Germinal center (tissue), 1 donor: ENCODE measurements at regions not wholly inside any gene's neighbourhood (a gene's known extent, or its start where the extent isn't known, plus 50 kb on each side); places are given as distances from the start of the nearest gene placed in this dataset.
"Not testable (repeated sequence)": the region's sequence is repeated elsewhere in the genome, so short reads cannot be mapped to it uniquely, and the experiment has no call there.

Experiments
- DNase-seq: peaks from one replicate; pipeline ENCODE4 v3.0.0; 2012; ENCODE audit warnings: mixed read lengths, low spot score

DNA sequence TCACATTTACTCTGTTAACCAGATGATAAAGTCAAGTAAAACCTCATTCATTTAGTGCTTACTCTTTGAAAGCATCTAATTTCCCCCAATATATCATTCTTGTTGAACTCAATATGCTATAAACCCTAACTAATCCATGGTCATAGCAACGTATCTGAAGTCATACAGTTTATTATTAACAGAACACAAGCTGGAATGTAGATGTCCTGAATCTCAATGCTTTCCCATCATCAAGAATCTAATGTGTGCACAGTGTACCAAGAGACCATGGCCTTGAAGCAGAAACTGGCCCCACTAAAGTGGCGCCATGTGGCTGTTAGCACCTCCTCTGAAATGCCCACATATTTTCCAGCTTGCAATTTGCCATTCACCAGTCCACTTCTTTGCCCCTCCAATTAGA, 245.8 kb downstream of the SOX9 start:
- DNase-seq = no peak

- no peak for DNase-seq
Observed at GRCh38 chr17:72368191-72368590, 247.4 kb downstream of the SOX9 start.

- no peak for DNase-seq
Observed at GRCh38 chr17:72369366-72369765, 248.5 kb downstream of the SOX9 start.

DNA sequence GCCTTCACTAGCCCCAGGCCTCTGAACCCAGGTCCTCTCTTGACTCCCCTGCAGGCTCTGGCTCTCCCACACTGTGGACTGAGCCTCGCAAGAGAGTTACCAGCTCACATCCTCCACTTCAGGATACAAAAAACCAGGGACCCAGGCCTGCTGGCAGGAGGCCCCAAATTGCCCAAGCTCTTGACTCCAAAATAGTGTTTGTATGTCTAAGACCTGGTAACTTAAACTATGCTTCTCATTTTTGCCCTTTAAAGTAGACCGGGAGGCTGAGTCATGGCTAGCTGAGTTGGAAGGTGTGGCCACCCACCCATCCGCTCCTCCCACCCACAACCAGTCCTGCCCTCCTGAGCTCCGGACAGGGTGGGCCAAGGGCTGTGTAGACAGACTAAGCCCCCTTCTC, 250.0 kb downstream of the SOX9 start:
- DNase-seq = no peak

- DNase-seq = no peak
Observed at GRCh38 chr17:72372185-72372584, 251.4 kb downstream of the SOX9 start.

DNA sequence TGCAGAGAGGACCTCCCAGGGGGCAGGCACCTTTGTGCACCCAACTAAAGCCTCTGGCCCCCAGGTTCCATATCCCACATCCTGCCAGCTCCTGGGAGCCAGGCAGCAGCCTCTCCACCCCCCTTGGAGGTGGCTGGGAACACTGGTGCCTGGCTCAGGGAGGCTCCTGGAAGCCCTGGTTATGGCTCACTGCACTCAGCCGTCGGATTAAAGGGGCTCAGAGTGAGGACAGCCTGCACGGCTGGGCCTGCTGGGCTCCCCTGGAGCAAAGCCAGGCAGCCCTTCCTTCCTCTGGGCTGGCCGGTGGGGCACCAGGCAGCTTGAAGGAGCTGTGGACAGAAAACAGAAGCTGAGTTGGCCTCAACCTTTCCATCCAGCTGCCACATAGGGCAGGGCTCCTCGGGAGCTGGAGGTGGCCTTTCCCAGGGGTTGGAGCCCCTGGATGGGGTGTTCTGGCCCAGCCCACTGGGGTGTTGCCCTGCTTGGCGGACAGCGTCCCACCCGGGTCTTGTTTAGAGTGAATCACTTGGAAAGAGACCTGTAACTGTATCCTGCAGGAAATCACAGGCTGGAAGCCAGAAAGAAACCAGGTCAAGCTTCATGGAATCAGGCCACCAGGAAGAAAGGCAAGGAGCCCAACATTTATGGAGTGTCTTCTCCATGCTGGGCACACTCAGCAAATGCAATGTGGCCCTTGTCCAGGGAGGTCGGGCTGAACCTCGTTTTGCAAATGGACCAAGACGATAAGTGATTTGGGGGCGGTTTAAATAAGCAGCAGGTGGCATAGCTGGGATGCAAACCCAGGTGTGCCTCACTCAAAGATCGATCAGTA, 253.3 kb downstream of the SOX9 start:
- DNase-seq = no peak

GRCh38 chr17:72376526-72377345, 255.9 kb downstream of the SOX9 start:
- DNase-seq = no peak

- no peak for DNase-seq
Observed at GRCh38 chr17:72378414-72379390, 257.9 kb downstream of the SOX9 start.

- DNase-seq = no peak
Observed at GRCh38 chr17:72379516-72379915, 258.7 kb downstream of the SOX9 start.

DNA sequence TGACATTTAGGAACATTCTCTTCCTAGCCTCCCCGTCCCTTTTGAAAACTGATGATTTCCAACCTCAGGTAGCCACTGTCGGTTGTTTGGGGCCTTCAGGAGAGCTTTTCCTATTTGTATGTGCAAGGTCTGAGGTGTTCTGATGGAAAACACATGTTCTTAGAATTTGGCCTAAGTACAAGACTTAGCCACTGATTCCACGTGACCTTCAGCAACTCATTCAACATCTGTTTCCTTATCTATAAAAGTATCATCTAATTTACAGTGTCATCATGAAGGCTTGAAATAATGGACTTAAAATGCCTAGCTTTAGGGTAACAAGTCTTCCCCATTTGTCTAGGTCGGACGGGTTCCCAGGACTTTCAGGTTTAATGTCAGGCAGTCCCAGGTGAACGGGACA, 259.3 kb downstream of the SOX9 start:
- DNase-seq = no peak

DNA sequence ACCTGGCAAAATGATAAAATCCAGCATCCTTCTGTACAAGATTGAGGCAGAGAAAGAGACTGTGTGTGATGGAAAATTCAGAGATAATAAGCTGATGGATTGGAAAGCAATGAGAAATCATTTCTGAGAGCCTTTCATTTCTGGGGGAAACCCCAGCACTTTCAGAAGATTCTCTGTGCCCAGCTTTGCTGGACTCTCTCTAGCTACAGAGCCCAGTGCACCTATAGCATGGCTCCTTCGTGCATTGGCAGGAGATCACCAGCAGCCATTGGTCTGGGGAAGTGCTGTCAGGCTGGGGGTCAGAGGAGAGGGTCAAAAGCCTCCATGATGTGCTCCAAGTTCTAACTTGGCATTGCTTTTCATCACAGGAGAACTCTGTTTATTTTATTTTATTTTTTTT, 259.9 kb downstream of the SOX9 start:
- no peak for DNase-seq

DNA sequence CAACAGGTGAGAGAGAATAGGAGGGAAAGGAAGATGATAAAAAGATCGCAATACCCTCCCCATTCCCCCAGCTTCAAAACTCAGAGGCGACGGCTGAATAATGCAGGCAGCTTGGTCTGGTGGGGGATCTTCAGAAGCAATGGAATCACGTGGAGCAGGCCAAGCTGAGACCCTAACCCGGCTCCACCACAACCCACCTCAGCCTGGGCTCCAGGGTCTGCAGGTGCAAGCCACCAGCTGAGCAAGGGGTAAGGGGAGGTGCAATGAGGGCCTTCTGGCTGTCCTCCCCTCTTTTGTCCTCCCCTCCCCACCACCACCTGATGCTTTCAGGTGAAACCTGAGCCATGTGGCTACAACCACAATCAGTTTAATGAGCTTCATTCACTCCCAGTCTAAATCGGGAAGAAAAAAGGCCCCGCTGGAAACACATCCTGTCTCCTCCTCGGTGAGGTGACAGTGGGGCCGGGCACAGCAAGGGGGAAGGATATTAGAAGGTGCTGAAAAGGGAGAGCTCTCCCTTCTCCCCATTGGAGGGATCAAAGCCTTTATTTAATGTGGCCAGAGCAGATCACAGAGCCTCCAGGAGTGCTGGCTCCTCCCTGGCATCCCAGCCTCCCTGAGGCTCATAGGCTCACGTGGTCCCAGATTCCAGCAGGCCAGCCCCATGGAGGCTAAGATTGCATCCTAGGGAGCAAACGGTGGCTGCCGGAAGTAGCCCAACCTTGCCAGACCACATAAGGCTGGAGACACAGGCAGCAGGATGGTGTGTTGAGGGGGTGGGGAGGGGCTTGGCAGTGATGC, 261.0 kb downstream of the SOX9 start:
- DNase-seq = no peak

- DNase-seq = no peak
Observed at GRCh38 chr17:72382971-72383722, 262.3 kb downstream of the SOX9 start.

DNA sequence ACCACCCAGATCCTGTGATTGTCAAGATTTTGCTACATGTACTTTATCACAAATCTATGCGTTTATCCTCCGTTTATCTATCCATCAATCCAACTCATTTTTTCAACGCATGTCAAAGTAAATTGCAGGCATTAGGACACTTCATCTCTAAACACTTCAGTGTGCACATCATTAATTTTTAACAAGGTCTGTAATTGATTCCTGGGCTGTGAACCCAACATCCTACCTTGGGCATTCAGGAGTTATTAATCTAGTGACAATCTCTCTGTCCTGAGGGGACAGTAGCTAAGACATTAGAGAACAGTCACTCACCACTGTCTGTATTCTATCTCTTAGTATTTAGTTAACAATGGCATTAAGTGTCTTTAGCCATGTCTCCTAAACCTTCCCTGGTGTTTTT, 264.7 kb downstream of the SOX9 start:
- no peak for DNase-seq

GRCh38 chr17:72386173-72386572, 265.4 kb downstream of the SOX9 start:
- DNase-seq = not testable (repeated sequence)

GRCh38 chr17:72386619-72387237, 265.9 kb downstream of the SOX9 start:
- DNase-seq = no peak

GRCh38 chr17:72387487-72387886, 266.7 kb downstream of the SOX9 start:
- no peak for DNase-seq

- DNase-seq = no peak
Observed at GRCh38 chr17:72387969-72388368, 267.1 kb downstream of the SOX9 start.

DNA sequence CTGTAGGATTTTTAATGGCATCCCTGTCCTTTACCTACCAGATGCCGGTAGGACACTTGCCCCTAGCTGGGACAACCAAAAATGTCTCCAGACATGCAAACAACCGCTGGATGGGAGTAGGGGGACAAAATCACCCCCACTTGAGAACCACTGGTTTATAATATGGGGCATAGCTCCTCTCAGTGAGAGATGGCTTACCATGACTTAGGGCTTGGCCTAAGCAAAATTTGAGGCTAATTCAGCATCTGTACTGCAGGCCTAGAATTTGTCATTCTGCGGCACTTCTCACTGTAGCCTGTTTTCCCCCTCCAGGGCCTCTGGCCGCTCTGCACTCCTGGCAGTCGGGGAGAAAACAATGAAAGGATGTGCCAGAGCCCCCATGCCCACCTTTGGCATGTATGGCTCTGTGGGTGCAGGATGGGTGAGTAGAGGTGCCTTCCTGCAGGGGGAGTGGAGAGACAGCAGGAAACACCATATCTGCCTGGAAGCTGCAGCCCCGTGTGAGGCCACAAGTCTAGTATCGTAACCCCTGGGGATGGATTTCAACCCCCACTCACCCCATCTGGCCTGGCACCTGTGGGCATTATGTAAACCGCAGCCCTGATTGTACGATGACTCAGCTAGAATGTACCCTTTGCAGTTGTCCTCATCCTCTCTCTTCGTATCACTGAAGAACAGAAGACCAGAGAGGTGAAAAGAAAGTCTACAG, 268.1 kb downstream of the SOX9 start:
- no peak for DNase-seq
